ENCODE measurements at regions not wholly inside any gene's neighbourhood (a gene's known extent, or its start where the extent isn't known, plus 50 kb on each side); places are given as distances from the start of the nearest gene placed in this dataset.

DNA sequence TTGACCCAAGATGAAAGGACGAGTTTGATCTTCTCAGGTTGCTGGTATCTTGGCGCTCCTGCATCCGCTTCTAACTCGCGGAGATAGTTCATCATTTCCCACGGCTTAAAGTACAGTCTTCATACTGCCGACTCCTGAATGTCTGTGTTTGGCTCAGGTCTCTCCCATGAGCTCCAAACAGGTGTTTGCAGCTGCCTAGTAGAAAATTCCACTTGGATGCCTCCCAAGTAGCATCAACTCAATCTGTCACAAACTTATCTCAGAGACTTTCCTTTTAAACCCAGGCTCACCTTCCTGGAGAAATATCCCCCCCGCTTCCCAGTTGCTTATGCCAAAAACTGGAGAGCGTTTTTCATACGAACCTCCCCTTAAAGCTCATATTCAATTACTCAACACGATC lies 986.5 kb downstream of the TBC1D22A start:
- no peak for DNase-seq (ENCODE audit: low spot score)

DNA sequence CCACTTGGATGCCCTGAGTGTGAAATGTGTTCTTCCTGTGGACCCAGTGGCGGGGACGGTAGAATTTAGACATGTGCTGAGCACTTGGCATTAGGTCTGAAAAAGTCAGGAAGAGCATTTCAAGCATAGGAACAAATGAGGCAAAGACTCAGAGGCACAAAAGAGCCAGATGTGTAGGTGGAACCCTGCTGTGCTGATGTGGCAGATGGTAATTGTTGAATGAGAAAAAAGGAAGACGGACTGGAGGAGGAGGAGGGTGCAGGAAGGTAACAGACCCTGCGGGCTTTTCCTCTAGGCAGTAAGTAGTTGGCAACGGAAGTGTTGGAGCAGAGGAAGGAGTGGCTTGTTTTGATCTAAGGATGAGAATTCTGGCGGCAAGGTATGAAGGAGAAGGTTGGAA lies 985.8 kb downstream of the TBC1D22A start:
- Histone ChIP-seq H3K9me3 (no peaks in the 10 kb centered on the region), H3K36me3 (no peaks in the 10 kb centered on the region), H3K27ac (no peak overlapping the region), H3K4me1 (ENCODE audit: control insufficient read depth in 1 of 2, low read depth in 2 of 2) (no peaks in the 10 kb centered on the region), H3K27me3 (replicated peaks; ENCODE audit: insufficient read depth) (no peaks in the 10 kb centered on the region), H3K4me3 (no peak overlapping the region)
- ATAC-seq (ENCODE audit: insufficient number of reproducible peaks, low FRiP score, low read depth) (no peak), DNase-seq (ENCODE audit: low spot score) (no peak)
- TF ChIP-seq, protein P1, sequence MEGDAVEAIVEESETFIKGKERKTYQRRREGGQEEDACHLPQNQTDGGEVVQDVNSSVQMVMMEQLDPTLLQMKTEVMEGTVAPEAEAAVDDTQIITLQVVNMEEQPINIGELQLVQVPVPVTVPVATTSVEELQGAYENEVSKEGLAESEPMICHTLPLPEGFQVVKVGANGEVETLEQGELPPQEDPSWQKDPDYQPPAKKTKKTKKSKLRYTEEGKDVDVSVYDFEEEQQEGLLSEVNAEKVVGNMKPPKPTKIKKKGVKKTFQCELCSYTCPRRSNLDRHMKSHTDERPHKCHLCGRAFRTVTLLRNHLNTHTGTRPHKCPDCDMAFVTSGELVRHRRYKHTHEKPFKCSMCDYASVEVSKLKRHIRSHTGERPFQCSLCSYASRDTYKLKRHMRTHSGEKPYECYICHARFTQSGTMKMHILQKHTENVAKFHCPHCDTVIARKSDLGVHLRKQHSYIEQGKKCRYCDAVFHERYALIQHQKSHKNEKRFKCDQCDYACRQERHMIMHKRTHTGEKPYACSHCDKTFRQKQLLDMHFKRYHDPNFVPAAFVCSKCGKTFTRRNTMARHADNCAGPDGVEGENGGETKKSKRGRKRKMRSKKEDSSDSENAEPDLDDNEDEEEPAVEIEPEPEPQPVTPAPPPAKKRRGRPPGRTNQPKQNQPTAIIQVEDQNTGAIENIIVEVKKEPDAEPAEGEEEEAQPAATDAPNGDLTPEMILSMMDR (IDR thresholded peaks at IDR 0.05): no peak

More for the DNA sequence above, 986.5 kb downstream of the TBC1D22A start:
- no peaks in the 10 kb centered on the region for H3K36me3 ChIP-seq
- no peak overlapping the region for H3K4me3 ChIP-seq
- no peaks in the 10 kb centered on the region for H3K4me1 ChIP-seq (ENCODE audit: control insufficient read depth in 1 of 2, low read depth in 2 of 2)
- no peak overlapping the region for H3K27ac ChIP-seq
- no peaks in the 10 kb centered on the region for H3K27me3 ChIP-seq (replicated peaks; ENCODE audit: insufficient read depth)
- no peaks in the 10 kb centered on the region for H3K9me3 ChIP-seq
- TF ChIP-seq, protein P1 (IDR thresholded peaks at IDR 0.05): no peak
- no peak for ATAC-seq (ENCODE audit: insufficient number of reproducible peaks, low FRiP score, low read depth)

DNA sequence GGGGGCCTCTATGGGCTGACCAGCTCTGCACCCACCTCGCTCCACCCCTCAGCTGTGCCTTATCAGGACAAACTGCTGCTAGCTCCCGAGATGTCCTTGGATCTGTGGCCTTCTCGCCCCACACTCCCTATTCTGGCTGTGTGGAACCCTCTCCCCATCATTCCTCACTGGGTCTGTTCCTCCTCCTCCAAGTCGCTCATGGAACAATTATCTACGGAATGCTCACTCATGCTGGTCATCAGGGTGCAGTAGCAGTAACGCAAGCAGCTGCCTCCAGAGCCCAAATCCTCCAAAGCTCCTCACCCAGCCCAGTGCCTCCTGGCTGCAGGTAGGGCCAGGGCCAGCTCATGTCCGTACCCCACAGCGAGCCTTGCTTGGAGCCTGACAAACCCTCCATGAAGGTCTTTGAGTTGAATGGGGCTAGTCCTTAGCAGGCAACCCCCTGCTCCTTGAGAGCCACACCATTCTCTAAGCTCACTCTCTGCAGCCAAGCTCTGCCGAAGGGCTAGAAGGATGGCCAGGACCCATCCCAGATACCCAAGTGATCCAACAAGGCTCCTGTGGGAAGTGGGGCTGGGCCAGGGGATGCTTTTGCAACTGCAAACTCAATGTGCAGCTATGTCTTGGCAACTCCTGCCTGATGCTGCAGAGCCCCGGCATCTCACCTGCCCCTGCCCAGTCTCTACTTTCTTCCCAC lies 977.8 kb downstream of the TBC1D22A start:
- no peaks in the 10 kb centered on the region for H3K27me3 ChIP-seq (replicated peaks; ENCODE audit: insufficient read depth)
- TF ChIP-seq, protein P1 (IDR thresholded peaks at IDR 0.05): no peak
- H3K27ac ChIP-seq: no peak overlapping the region
- no peaks in the 10 kb centered on the region for H3K36me3 ChIP-seq
- H3K4me1 ChIP-seq (ENCODE audit: control insufficient read depth in 1 of 2, low read depth in 2 of 2): no peaks in the 10 kb centered on the region
- DNase-seq (ENCODE audit: low spot score) (no peak), ATAC-seq (ENCODE audit: insufficient number of reproducible peaks, low FRiP score, low read depth) (no peak)
- no peaks in the 10 kb centered on the region for H3K9me3 ChIP-seq
- H3K4me3 ChIP-seq: no peak overlapping the region

DNA sequence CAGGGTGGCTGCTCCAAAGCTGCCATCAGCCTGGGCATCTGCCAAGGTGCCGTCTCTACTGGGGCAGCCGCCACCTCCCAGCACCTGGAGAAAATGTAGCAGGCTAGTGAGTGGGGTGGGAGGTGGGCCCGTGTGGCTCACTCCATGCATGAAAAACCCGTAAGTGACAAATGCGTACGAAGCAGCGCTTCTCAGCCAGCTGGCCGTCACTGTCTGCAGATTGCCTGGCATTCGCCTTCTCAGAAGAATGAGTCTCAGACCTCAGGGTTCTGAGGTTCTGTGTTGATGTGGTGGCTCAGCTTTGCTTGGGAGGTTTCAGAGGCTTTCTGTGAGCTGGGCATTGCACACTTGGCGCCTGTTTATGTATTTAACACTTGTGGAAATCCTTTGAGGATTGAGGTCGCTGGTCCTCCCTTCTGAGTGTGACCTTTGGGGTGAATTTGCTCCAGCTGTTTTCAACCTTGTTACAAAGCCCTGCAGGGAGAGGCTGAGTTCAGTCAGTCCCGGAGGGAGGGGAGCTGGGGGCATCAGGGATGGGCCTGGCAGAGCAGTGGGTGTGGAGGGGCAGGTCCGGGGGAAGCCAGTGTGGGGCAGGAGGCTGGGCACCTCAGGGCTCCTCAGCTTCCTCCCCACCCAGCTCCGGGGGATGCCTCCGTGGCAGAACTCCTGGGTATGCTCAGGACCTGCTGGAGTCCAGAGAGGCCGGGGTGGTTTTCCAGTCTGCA lies 977.0 kb downstream of the TBC1D22A start:
- Histone ChIP-seq H3K4me1 (ENCODE audit: control insufficient read depth in 1 of 2, low read depth in 2 of 2) (no peaks in the 10 kb centered on the region), H3K9me3 (no peaks in the 10 kb centered on the region), H3K27ac (no peak overlapping the region), H3K36me3 (no peaks in the 10 kb centered on the region), H3K27me3 (replicated peaks; ENCODE audit: insufficient read depth) (no peaks in the 10 kb centered on the region), H3K4me3 (no peak overlapping the region)
- DNase-seq (ENCODE audit: low spot score) (no peak), ATAC-seq (ENCODE audit: insufficient number of reproducible peaks, low FRiP score, low read depth) (no peak)
- TF ChIP-seq, protein P1 (IDR thresholded peaks at IDR 0.05): no peak

DNA sequence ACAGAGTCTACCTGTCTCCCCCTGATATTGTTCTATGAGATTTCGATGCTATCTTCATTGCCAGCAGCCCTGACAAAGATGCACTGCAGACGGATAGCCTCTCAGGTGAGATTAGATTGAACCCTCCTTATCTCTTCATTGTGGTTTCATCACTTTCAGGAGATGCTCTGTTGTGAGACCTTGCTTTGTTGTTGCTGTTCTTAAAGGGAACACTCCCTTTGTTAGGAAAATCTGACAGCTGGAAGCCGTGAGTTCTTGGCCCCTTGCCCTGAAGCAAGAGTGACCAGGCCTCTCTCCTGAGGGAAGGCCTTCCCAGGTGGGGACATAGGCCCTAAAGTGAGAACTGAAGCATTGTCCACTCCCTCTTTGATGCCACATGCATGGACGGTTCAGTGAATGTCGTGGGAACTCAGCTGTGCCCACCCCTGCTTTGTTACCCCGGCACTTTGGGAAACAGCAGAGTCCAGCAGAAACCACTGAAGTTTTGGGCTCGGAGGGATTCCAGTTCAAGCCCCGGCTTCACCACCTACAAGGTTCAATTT lies 976.1 kb downstream of the TBC1D22A start:
- Histone ChIP-seq H3K27ac (no peak overlapping the region), H3K36me3 (no peaks in the 10 kb centered on the region), H3K4me3 (no peak overlapping the region), H3K4me1 (ENCODE audit: control insufficient read depth in 1 of 2, low read depth in 2 of 2) (no peaks in the 10 kb centered on the region), H3K27me3 (replicated peaks; ENCODE audit: insufficient read depth) (no peaks in the 10 kb centered on the region), H3K9me3 (no peaks in the 10 kb centered on the region)
- TF ChIP-seq, protein P1 (IDR thresholded peaks at IDR 0.05): no peak
- no peak for DNase-seq (ENCODE audit: low spot score)
- ATAC-seq (ENCODE audit: insufficient number of reproducible peaks, low FRiP score, low read depth): no peak
